ENCODE measurements at regions not wholly inside any gene's neighbourhood (a gene's known extent, or its start where the extent isn't known, plus 50 kb on each side); places are given as distances from the start of the nearest gene placed in this dataset.

DNA sequence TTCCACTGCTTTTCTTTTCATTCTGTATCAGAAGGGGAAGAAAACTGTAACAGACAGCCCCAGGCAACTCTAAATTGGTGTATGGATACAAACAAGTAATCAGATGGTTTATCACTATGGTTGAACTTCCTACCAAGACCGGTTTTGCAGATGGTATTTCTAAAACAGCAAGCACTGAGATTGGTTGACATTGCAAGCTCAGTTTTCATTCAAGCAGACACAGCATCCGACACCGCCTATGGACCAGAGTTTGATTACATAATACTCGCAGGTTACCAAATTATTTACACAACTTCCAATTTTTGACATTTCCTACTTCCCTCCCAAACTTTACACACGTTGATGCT, 209.9 kb downstream of the ALDH8A1 start:
- Histone ChIP-seq H3K36me3 (replicated peaks) (no peaks in the 10 kb centered on the region), H3K4me3 (ENCODE audit: low read depth, low read length) (no peak overlapping the region), H3K27ac (peak overlapping the region; percentile 75), H3K27me3 (replicated peaks) (no peaks in the 10 kb centered on the region)
- TF ChIP-seq, protein P1, sequence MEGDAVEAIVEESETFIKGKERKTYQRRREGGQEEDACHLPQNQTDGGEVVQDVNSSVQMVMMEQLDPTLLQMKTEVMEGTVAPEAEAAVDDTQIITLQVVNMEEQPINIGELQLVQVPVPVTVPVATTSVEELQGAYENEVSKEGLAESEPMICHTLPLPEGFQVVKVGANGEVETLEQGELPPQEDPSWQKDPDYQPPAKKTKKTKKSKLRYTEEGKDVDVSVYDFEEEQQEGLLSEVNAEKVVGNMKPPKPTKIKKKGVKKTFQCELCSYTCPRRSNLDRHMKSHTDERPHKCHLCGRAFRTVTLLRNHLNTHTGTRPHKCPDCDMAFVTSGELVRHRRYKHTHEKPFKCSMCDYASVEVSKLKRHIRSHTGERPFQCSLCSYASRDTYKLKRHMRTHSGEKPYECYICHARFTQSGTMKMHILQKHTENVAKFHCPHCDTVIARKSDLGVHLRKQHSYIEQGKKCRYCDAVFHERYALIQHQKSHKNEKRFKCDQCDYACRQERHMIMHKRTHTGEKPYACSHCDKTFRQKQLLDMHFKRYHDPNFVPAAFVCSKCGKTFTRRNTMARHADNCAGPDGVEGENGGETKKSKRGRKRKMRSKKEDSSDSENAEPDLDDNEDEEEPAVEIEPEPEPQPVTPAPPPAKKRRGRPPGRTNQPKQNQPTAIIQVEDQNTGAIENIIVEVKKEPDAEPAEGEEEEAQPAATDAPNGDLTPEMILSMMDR (IDR thresholded peaks at IDR 0.05; ENCODE audit: low read depth, low read length, missing control alignments), result no peak
- in situ Hi-C loops (cut with HindIII; ENCODE audit: low pct_ligation_motif_present, low sequenced_read_pairs), result no loop called here
- DNase-seq, result no peak

DNA sequence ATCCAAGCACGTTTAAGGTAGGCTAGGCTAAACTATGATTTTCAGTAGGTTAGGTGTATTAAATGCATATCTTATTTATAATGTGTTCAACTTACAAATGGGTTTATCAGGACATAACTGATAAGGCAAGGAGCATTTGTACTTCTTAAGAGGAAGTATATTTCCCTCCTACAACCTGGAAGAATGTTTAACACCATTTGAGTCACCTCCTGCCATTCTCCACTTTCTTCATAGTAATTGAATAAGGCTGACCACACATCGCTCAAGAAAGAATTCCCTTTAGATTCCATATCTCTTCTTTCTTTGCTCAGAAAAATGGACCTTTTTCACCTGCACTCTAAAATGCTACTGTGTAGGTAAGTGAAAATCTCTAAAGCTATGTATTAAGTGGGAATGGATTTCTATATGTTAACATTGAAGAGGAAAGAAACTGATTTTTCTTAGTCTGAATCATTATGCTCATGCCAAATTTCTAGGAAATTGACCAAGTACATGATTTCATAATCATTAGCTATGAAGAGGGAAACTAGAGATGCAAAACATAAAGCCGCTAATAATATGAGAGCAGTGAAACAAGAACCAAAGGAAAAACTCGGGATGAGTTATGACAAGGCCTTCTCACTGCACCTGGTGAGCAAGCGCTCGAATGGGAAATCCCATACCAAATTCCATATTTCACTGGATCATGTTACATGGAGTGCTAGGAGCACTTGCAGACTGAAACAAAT, 210.4 kb downstream of the ALDH8A1 start:
- TF ChIP-seq, protein P1 (IDR thresholded peaks at IDR 0.05; ENCODE audit: low read depth, low read length, missing control alignments), result no peak
- Histone ChIP-seq H3K27ac (peak overlapping the region; percentile 75), H3K4me3 (ENCODE audit: low read depth, low read length) (no peak overlapping the region), H3K36me3 (replicated peaks) (no peaks in the 10 kb centered on the region), H3K27me3 (replicated peaks) (no peaks in the 10 kb centered on the region)
- DNase-seq, result no peak
- in situ Hi-C loops (cut with HindIII; ENCODE audit: low pct_ligation_motif_present, low sequenced_read_pairs), result no loop called here

DNA sequence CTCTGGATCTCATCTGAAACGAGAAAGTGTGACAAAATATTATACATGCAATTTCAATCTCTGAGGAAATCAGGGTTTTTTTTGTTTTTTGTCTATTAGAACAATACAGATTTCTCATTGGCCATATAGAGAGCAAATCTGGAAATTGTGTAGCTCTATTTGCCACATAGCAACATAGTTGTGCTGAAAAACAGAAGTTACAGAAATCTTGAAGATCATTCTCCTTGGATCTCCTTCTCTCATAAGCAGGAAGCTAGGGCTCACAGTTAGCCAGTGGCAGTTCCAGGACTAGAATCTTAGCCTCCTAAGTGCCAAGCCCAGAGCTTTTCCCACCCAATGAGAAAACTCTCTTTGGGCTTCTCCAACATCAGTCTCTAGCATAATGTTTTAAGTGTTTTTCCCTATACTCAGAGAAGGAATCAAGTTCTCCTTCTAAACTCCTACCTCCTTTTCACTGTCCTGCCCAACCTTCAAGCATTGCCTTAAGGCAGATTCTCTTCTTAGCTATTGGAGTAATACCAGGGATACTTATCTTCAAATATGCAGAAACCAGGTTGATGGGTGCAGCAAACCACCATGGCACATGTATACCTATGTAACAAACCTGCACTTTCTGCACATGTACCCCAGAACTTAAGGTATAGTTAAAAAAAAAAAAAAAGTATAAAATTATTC, 211.6 kb downstream of the ALDH8A1 start:
- Histone ChIP-seq H3K4me3 (ENCODE audit: low read depth, low read length) (no peak overlapping the region), H3K27me3 (replicated peaks) (no peaks in the 10 kb centered on the region), H3K27ac (no peak overlapping the region), H3K36me3 (replicated peaks) (no peaks in the 10 kb centered on the region)
- in situ Hi-C loops (cut with HindIII; ENCODE audit: low pct_ligation_motif_present, low sequenced_read_pairs), result no loop called here
- DNase-seq, result no peak
- TF ChIP-seq, protein P1 (IDR thresholded peaks at IDR 0.05; ENCODE audit: low read depth, low read length, missing control alignments), result no peak

DNA sequence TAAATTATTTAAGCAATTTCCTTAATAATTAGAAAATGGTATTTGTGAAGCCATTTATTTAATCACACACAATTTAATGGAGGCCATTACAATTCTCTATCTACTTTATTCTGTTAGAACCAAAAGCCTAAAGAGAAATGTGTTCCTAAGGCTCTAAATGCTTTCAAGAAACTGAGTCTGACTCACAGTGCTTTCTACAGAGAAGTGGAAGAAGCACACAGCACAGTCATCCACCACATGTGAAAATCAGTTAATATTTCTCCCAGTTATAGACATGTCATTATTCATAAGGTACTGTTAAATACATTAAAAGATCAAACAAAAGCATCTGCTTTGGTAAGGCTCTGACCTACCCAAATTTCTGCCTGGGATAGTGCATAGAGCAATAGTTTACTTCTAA, 214.4 kb downstream of the ALDH8A1 start:
- Histone ChIP-seq H3K27me3 (replicated peaks) (no peaks in the 10 kb centered on the region), H3K36me3 (replicated peaks) (no peaks in the 10 kb centered on the region), H3K27ac (no peak overlapping the region), H3K4me3 (ENCODE audit: low read depth, low read length) (no peak overlapping the region)
- no peak for DNase-seq
- in situ Hi-C loops (cut with HindIII; ENCODE audit: low pct_ligation_motif_present, low sequenced_read_pairs), result no loop called here
- TF ChIP-seq, protein P1 (IDR thresholded peaks at IDR 0.05; ENCODE audit: low read depth, low read length, missing control alignments), result no peak

DNA sequence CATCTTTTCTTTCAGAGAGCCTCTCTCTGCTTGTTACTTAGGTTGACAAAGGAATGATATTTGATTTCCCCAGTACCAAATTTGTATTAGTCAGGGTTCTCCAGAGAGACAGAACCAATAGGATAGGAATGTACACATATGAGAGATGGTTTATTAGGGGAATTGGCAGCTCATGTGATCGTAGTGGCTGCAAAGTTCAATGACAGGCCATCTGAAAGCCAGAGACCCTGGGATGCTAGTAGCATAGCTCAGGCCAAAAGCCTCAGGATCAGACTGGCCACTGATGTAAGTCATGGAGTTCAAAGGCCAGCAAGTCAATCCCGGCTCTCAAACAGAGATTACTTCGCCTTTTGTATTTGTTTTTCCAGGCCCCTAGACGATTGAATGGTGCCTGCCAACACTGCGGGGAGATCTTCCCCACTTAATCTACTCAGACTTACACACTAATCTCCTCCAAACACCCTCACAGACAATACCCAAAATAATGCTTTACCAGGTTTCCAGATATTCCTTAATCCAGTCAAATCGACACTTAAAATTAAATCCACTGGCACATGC, 215.5 kb downstream of the ALDH8A1 start:
- Histone ChIP-seq H3K27ac (no peak overlapping the region), H3K27me3 (replicated peaks) (no peaks in the 10 kb centered on the region), H3K36me3 (replicated peaks) (no peaks in the 10 kb centered on the region), H3K4me3 (ENCODE audit: low read depth, low read length) (no peak overlapping the region)
- TF ChIP-seq, protein P1 (IDR thresholded peaks at IDR 0.05; ENCODE audit: low read depth, low read length, missing control alignments), result no peak
- in situ Hi-C loops (cut with HindIII; ENCODE audit: low pct_ligation_motif_present, low sequenced_read_pairs), result no loop called here
- DNase-seq, result no peak
